ENCODE measurements at regions not wholly inside any gene's neighbourhood (a gene's known extent, or its start where the extent isn't known, plus 50 kb on each side); places are given as distances from the start of the nearest gene placed in this dataset.

GRCh38 chr11:97732011-97732632 lies 1288.6 kb upstream of the CNTN5 start:
- DNase-seq, result no peak
- Histone ChIP-seq H3K4me1 (peaks cover 12% of the 10 kb centered on the region), H3K4me3 (ENCODE audit: low read depth, low read length) (no peak overlapping the region), H3K27me3 (no peaks in the 10 kb centered on the region), H3K36me3 (no peaks in the 10 kb centered on the region), H3K9me3 (no peaks in the 10 kb centered on the region)
- no peak for TF ChIP-seq CTCF (IDR thresholded peaks at IDR 0.05; ENCODE audit: low read depth, low read length)

GRCh38 chr11:97738751-97739150 lies 1282.0 kb upstream of the CNTN5 start:
- no peaks in the 10 kb centered on the region for H3K4me1 ChIP-seq

GRCh38 chr11:97739932-97740800 lies 1280.6 kb upstream of the CNTN5 start:
- no peaks in the 10 kb centered on the region for H3K36me3 ChIP-seq
- TF ChIP-seq CTCF (IDR thresholded peaks at IDR 0.05; ENCODE audit: low read depth, low read length), result no peak
- H3K4me3 ChIP-seq (ENCODE audit: low read depth, low read length), result no peak overlapping the region
- no peak for DNase-seq
- H3K27me3 ChIP-seq, result no peaks in the 10 kb centered on the region
- H3K9me3 ChIP-seq, result no peaks in the 10 kb centered on the region
- H3K4me1 ChIP-seq, result no peaks in the 10 kb centered on the region

More at GRCh38 chr11:97738751-97739150, 1282.0 kb upstream of the CNTN5 start:
- DNase-seq, result no peak
- no peaks in the 10 kb centered on the region for H3K36me3 ChIP-seq
- no peak overlapping the region for H3K4me3 ChIP-seq (ENCODE audit: low read depth, low read length)
- no peaks in the 10 kb centered on the region for H3K9me3 ChIP-seq
- no peak for TF ChIP-seq CTCF (IDR thresholded peaks at IDR 0.05; ENCODE audit: low read depth, low read length)
- H3K27me3 ChIP-seq, result no peaks in the 10 kb centered on the region

GRCh38 chr11:97740801-97741151 lies 1280.0 kb upstream of the CNTN5 start:
- H3K4me3 ChIP-seq (ENCODE audit: low read depth, low read length), result no peak overlapping the region
- H3K4me1 ChIP-seq, result no peaks in the 10 kb centered on the region
- no peaks in the 10 kb centered on the region for H3K27me3 ChIP-seq
- no peak for DNase-seq
- no peaks in the 10 kb centered on the region for H3K9me3 ChIP-seq
- TF ChIP-seq CTCF (IDR thresholded peaks at IDR 0.05; ENCODE audit: low read depth, low read length), result no peak
- H3K36me3 ChIP-seq, result no peaks in the 10 kb centered on the region

- no peaks in the 10 kb centered on the region for H3K9me3 ChIP-seq
- no peaks in the 10 kb centered on the region for H3K36me3 ChIP-seq
- DNase-seq, result no peak
- H3K27me3 ChIP-seq, result no peaks in the 10 kb centered on the region
- no peak overlapping the region for H3K4me3 ChIP-seq (ENCODE audit: low read depth, low read length)
- TF ChIP-seq CTCF (IDR thresholded peaks at IDR 0.05; ENCODE audit: low read depth, low read length), result no peak
- H3K4me1 ChIP-seq, result no peaks in the 10 kb centered on the region
Observed at GRCh38 chr11:97742717-97743116, 1278.0 kb upstream of the CNTN5 start.

- H3K4me1 ChIP-seq, result no peaks in the 10 kb centered on the region
- no peak overlapping the region for H3K4me3 ChIP-seq (ENCODE audit: low read depth, low read length)
- TF ChIP-seq CTCF (IDR thresholded peaks at IDR 0.05; ENCODE audit: low read depth, low read length), result no peak
- no peaks in the 10 kb centered on the region for H3K36me3 ChIP-seq
- H3K9me3 ChIP-seq, result no peaks in the 10 kb centered on the region
- H3K27me3 ChIP-seq, result no peaks in the 10 kb centered on the region
- no peak for DNase-seq
Observed at GRCh38 chr11:97743205-97743742, 1277.5 kb upstream of the CNTN5 start.

Measured in BE2C (cell line).